DOHH2 (cell line): ENCODE measurements at regions not wholly inside any gene's neighbourhood (a gene's known extent, or its start where the extent isn't known, plus 50 kb on each side); places are given as distances from the start of the nearest gene placed in this dataset.

Experiments
- H3F3A ChIP-seq: fragments of 200-600 bp; sonication (generic), shearing (Covaris generic); 2 replicates; pipeline ENCODE4 v1.6.0; 2016; ENCODE audit warnings: antibody characterized with exemption, mild to moderate bottlenecking; ENCODE audit not compliant: control insufficient read depth, insufficient read depth
- H3K27ac ChIP-seq: fragments of 200-600 bp; sonication (generic); 2 replicates; pipeline ENCODE4 v1.5.1; 2014; ENCODE audit warnings: low read depth, mild to moderate bottlenecking, low read length, moderate library complexity
- H3K27me3 ChIP-seq: fragments of 200-600 bp; sonication (generic); 2 replicates; pipeline ENCODE4 v1.6.1; 2014; ENCODE audit warnings: mild to moderate bottlenecking, low read length, mixed read lengths; ENCODE audit not compliant: control insufficient read depth
- H3K36me3 ChIP-seq: fragments of 200-600 bp; sonication (generic); 2 replicates; pipeline ENCODE4 v1.6.1; 2014; ENCODE audit warnings: mild to moderate bottlenecking, low read length, moderate library complexity, mixed read lengths; ENCODE audit not compliant: control insufficient read depth
- H3K4me1 ChIP-seq: fragments of 200-600 bp; sonication (generic); 2 replicates; pipeline ENCODE4 v1.6.1; 2014; ENCODE audit warnings: mild to moderate bottlenecking, low read length, mixed read lengths; ENCODE audit not compliant: control insufficient read depth
- H3K4me2 ChIP-seq: fragments of 200-600 bp; sonication (generic); 2 replicates; pipeline ENCODE4 v1.6.0; 2014; ENCODE audit warnings: mild to moderate bottlenecking, low read length, moderate library complexity
- H3K4me3 ChIP-seq: fragments of 200-600 bp; sonication (generic); 2 replicates; pipeline ENCODE4 v1.5.1; 2014; ENCODE audit warnings: mild to moderate bottlenecking, low read length, mixed read lengths
- H3K79me2 ChIP-seq: fragments of 200-600 bp; sonication (generic); 2 replicates; pipeline ENCODE4 v1.6.1; 2014; ENCODE audit warnings: mild to moderate bottlenecking, low read length, mixed read lengths; ENCODE audit not compliant: control insufficient read depth
- H3K9me2 ChIP-seq: fragments of 200-600 bp; sonication (generic); replicated peaks from 2 replicates; pipeline ENCODE4 v1.6.1; 2014; ENCODE audit warnings: mild to moderate bottlenecking, low read length, mixed read lengths; ENCODE audit not compliant: control insufficient read depth
- H3K9me3 ChIP-seq: fragments of 200-600 bp; sonication (generic); 2 replicates; pipeline ENCODE4 v1.6.1; 2014; ENCODE audit warnings: antibody characterized with exemption, low read length, mixed read lengths; ENCODE audit not compliant: control insufficient read depth, insufficient read depth
- H4K20me1 ChIP-seq: fragments of 200-600 bp; sonication (generic); 2 replicates; pipeline ENCODE4 v1.6.0; 2014; ENCODE audit warnings: low read depth, mild to moderate bottlenecking, antibody characterized with exemption, low read length, moderate library complexity; ENCODE audit not compliant: control insufficient read depth, insufficient read depth
- EZH2phosphoT487 ChIP-seq: fragments of 200-600 bp; sonication (generic); IDR thresholded peaks from 2 replicates; pipeline ENCODE4 v1.6.1; 2017; ENCODE audit warnings: borderline replicate concordance, mild to moderate bottlenecking, antibody characterized with exemption, low read length, moderate library complexity, mixed read lengths
- TF ChIP-seq, protein P1 (sequence below): fragments of 200-600 bp; sonication (generic); IDR thresholded peaks from one replicate; pipeline ENCODE4 v1.5.1; 2014; ENCODE audit warnings: antibody characterized with exemption, mild to moderate bottlenecking, low read depth, low read length; ENCODE audit not compliant: poor library complexity, severe bottlenecking

GRCh38 chr12:30462249-30462648 lies 233.4 kb downstream of the IPO8 start:
- Histone ChIP-seq H3K4me3 (no peak overlapping the region), H3K9me2 (no peaks in the 10 kb centered on the region), H3K36me3 (no peaks in the 10 kb centered on the region), H3F3A (no peaks in the 10 kb centered on the region), H3K9me3 (no peaks in the 10 kb centered on the region), H3K27ac (no peak overlapping the region), H3K4me1 (no peaks in the 10 kb centered on the region), H3K79me2 (no peaks in the 10 kb centered on the region), H4K20me1 (no peaks in the 10 kb centered on the region), H3K27me3 (no peaks in the 10 kb centered on the region), H3K4me2 (no peak overlapping the region)
- TF ChIP-seq, protein P1, sequence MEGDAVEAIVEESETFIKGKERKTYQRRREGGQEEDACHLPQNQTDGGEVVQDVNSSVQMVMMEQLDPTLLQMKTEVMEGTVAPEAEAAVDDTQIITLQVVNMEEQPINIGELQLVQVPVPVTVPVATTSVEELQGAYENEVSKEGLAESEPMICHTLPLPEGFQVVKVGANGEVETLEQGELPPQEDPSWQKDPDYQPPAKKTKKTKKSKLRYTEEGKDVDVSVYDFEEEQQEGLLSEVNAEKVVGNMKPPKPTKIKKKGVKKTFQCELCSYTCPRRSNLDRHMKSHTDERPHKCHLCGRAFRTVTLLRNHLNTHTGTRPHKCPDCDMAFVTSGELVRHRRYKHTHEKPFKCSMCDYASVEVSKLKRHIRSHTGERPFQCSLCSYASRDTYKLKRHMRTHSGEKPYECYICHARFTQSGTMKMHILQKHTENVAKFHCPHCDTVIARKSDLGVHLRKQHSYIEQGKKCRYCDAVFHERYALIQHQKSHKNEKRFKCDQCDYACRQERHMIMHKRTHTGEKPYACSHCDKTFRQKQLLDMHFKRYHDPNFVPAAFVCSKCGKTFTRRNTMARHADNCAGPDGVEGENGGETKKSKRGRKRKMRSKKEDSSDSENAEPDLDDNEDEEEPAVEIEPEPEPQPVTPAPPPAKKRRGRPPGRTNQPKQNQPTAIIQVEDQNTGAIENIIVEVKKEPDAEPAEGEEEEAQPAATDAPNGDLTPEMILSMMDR: no peak

- no peaks in the 10 kb centered on the region for H3K9me3 ChIP-seq
- H4K20me1 ChIP-seq: no peaks in the 10 kb centered on the region
- no peaks in the 10 kb centered on the region for H3K27me3 ChIP-seq
- H3K36me3 ChIP-seq: no peaks in the 10 kb centered on the region
- no peak overlapping the region for H3K27ac ChIP-seq
- H3K79me2 ChIP-seq: no peaks in the 10 kb centered on the region
- H3K4me1 ChIP-seq: no peaks in the 10 kb centered on the region
- no peaks in the 10 kb centered on the region for H3K9me2 ChIP-seq
- H3K4me2 ChIP-seq: no peak overlapping the region
- no peaks in the 10 kb centered on the region for H3F3A ChIP-seq
- TF ChIP-seq, protein P1: no peak
- no peak for TF ChIP-seq EZH2phosphoT487
- no peak overlapping the region for H3K4me3 ChIP-seq
Observed at GRCh38 chr12:30461026-30461615, 234.5 kb downstream of the IPO8 start.

GRCh38 chr12:30458453-30458852 lies 237.2 kb downstream of the IPO8 start:
- H3K4me1 ChIP-seq: no peaks in the 10 kb centered on the region
- no peaks in the 10 kb centered on the region for H3K9me2 ChIP-seq
- no peak overlapping the region for H3K4me3 ChIP-seq
- no peaks in the 10 kb centered on the region for H4K20me1 ChIP-seq
- no peak overlapping the region for H3K27ac ChIP-seq
- no peaks in the 10 kb centered on the region for H3K27me3 ChIP-seq
- H3K36me3 ChIP-seq: no peaks in the 10 kb centered on the region
- no peaks in the 10 kb centered on the region for H3F3A ChIP-seq
- H3K4me2 ChIP-seq: no peak overlapping the region
- TF ChIP-seq EZH2phosphoT487: no peak
- TF ChIP-seq, protein P1: no peak
- H3K79me2 ChIP-seq: no peaks in the 10 kb centered on the region
- no peaks in the 10 kb centered on the region for H3K9me3 ChIP-seq
